D341Med (cell line): ENCODE measurements at regions not wholly inside any gene's neighbourhood (a gene's known extent, or its start where the extent isn't known, plus 50 kb on each side); places are given as distances from the start of the nearest gene placed in this dataset.

Experiments
- DNase-seq: peaks from one replicate; pipeline ENCODE4 v3.0.0; 2012; ENCODE audit warnings: low spot score

DNA sequence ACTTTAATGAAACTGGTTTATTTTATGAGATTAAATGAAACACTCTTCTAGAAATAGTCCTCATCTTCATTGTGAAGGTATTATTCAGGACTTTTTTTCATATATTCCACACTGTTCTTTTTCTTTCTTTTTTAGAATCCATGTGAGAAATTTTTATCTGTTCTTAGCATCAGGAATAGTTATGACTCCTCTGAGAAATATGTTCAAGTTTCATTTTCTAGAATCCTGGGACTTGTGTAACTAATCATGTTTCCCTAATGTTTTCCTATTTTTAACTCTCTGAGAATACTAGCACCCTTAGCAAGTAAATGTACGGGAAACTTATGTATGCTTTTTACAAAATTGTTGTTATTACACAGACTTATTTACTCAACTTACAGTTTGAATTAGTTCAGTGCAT lies 407.8 kb downstream of the CBLN4 start:
- no peak for DNase-seq

- no peak for DNase-seq
Observed at GRCh38 chr20:55596431-55596830, 408.9 kb downstream of the CBLN4 start.

GRCh38 chr20:55592866-55593265 lies 412.5 kb downstream of the CBLN4 start:
- no peak for DNase-seq

- DNase-seq, result peak; percentile 18
Observed at GRCh38 chr20:55586610-55587009, 418.7 kb downstream of the CBLN4 start.

DNA sequence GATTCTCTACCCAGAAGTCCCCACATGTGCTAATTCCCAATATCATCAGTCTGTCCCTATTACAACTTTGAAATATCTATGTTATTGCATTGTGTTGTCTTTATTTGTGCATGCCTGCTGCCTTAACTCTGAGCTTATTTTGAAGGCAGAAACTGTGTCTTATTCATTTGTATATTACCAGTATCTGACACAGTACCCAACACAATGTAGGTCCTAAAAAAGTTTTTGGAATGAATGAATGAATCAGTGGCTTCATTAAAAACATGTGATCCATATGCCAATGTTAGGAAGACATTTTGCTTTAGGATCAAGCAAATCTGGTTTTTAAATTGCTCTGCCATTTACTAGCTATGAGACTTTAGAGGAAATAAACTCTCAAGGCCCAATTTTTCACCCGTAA lies 420.4 kb downstream of the CBLN4 start:
- DNase-seq, result no peak

DNA sequence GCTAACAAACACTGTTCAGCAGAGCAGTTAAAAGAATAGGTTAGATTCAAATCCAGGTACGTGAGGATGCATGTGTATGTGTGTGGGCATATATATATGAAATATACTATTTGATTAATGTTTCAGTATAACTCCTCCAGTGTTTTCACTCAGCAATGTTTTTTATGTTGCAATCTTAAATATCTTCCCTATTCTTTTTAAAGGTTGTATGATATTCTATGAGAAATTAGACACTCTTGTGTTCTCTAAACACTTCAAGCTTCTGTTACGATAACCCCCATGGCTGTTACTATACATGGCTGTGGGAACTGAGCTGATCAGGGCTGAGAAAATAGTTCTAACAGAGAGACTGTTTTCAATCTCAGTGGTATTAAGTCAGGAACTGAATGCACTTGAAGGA lies 421.0 kb downstream of the CBLN4 start:
- DNase-seq, result no peak

DNA sequence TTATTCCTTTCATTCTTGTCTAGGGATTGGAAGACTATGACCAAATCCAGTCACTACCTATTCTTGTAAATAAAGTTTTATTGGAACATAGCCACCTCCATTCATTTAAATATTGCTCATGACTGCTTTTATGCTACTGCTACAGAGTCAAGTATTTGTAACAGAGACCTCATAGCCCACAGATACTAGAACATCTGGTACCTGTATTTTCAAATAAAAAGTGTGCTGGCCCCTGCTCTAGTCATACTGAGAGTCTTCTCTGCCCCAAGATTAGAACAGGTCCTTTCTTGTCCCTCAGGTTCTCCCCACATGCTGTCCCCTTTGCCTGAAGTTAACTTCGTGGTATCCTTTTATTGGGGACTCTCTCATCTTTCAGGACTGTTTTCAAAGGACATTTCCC lies 422.3 kb downstream of the CBLN4 start:
- DNase-seq, result no peak

DNA sequence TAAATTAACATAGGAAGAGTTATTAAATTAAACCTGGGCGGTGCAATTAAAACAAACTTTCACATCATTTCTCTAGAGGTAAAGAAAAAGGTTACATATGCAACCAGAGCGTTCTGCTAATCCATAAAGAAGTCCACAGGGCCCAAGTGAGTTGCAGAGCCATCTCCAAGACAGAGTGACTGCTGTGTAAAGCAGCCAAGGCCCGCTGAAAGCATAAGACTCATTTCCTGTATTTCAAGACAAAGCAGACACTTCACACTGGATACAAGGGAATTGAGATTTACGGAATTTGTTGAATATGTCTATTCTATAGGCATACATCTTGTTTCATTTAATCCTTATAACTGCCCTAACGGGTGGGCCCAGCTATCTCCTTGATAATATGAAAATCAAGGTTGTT lies 422.8 kb downstream of the CBLN4 start:
- DNase-seq, result no peak

- no peak for DNase-seq
Observed at GRCh38 chr20:55581519-55581918, 423.8 kb downstream of the CBLN4 start.

- no peak for DNase-seq
Observed at GRCh38 chr20:55580475-55580874, 424.8 kb downstream of the CBLN4 start.

GRCh38 chr20:55579802-55580201 lies 425.5 kb downstream of the CBLN4 start:
- DNase-seq, result no peak

GRCh38 chr20:55576981-55577380 lies 428.3 kb downstream of the CBLN4 start:
- DNase-seq, result no peak

- DNase-seq, result no peak
Observed at GRCh38 chr20:55569084-55569483, 436.2 kb downstream of the CBLN4 start.

DNA sequence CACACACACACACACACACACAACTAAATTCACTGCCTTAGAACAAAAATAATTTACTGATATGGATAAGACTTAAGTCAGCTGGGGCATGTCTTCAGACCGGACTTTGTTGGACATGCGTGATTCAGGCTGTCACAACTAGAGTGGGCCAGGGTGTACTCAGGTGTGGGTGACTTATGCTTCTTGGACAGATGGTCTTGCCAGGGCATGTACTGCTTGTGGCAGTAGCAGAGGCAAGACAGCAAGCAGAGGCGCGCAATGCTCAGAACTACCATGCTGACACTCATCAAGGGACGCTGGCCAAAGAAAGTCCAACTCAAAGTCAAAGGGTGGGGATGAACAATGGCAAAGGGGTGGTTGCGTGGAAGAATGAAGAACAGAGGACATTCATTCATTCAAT lies 437.5 kb downstream of the CBLN4 start:
- no peak for DNase-seq

DNA sequence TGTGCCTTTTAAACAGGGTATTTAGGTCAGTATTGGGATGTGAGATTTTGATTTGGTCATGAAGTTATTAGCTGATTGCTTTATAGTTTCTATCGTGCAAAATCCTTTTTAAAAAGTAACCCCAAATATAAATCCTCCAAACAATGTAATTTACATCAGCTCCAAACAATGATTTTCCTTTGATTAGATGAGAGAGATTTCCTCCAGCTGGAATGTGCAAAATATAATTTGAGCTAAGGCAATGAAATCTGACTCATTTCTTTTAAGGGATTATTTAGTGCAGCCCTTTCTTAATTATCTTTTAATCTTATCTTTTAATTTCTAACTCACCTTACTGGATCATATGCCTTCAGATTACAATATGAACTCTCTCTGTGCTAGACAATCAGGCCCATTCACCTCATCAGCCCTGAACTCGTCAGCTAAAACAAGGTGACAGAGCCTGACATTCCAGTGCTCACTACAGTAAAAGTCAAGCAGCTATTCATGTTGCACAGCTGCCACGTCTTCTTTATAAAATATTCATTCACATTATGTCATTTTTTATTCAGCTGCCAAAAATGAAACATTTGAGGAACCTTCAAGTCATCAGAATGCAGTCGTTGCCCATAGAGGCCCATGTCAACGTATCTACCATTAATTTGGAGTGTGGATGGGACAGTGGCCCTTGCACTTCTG lies 440.1 kb downstream of the CBLN4 start:
- no peak for DNase-seq

DNA sequence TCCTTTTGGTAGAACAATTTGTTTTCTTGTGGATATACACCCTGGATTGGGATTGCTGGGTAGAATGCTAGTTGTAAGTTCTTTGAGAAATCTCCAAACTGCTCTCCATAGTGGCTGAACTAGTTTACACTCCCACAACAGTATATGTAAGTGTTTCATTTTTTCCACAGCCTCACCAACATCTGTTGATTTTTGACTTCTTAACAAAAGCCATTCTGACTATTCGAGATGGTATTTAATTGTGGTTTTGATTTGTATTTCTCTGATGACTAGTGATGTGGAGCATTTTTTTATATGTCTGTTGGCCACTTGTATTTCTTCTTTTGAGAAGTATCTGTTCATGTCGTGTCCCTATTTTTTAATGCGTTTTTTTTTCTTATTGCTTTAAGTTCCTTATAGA lies 444.1 kb downstream of the CBLN4 start:
- no peak for DNase-seq

DNA sequence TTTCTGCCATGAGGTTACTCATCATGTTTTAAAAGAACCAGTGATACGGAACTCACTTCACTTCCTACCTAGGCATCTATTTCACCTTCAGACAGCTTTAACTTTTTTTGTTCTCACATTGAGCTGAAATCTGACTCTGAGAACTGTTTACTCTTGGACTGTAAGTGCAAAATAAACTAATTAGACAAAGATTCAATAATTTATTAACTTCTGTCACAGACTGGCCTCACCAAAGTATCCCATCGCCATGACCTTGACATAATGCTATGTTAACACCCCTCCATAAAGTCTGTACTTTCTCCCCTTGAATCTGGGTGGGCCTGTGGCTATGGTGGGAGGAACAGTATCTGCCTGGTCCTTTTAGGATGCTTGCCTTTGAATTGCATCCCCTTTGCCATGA lies 448.1 kb downstream of the CBLN4 start:
- no peak for DNase-seq

DNA sequence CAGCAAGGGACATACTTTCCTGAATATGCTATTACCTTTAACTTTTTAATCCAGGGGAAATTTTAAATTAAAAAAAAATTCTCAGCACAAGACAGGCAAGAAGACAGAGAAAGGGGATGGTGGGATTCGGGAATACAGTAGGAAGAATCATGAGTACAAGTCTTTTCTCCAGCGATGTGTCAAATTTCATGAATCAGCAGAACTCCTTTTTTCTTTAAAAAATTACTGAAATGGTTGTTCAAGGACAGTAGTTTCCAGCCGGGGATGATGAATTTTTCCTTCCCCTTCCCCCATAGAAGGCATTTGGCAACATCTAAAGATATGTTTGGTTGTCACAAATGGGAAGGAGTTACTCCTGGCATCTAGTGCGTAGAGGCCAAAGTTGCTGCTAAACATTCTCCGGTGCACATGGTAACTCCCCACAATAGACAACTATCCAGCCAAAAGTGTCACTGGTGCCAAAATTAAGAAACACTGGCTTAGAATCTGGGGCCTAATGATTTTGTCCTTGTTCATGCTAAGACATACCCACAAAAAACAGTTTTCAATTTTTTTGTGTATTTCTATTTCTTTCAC lies 450.2 kb downstream of the CBLN4 start:
- DNase-seq, result no peak

GRCh38 chr20:55544638-55545037 lies 460.7 kb downstream of the CBLN4 start:
- DNase-seq, result no peak

GRCh38 chr20:55540486-55540885 lies 464.8 kb downstream of the CBLN4 start:
- no peak for DNase-seq

DNA sequence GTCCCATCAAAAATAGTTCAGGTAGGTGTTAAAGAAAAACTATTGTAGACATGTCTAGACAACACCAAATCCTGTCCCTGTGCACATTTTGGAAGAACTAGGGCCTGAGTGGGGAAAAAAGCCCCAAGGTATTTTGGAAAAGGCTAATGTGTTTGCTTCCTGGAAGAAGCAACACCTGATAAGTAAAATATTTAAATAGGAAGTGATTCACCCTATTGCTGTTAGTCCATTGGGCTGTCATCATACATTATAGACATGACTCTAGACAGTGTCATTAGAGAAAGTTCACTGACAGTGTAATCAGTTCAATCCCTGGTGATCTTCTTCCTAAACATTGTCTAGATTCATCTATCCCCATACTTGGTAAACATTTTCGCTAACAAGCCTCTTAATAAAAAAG lies 465.3 kb downstream of the CBLN4 start:
- DNase-seq, result no peak

- no peak for DNase-seq
Observed at GRCh38 chr20:55538261-55538908, 466.9 kb downstream of the CBLN4 start.

- DNase-seq, result no peak
Observed at GRCh38 chr20:55535366-55535765, 470.0 kb downstream of the CBLN4 start.

- no peak for DNase-seq
Observed at GRCh38 chr20:55533632-55534031, 471.7 kb downstream of the CBLN4 start.
